ENCODE measurements at regions not wholly inside any gene's neighbourhood (a gene's known extent, or its start where the extent isn't known, plus 50 kb on each side); places are given as distances from the start of the nearest gene placed in this dataset.

DNA sequence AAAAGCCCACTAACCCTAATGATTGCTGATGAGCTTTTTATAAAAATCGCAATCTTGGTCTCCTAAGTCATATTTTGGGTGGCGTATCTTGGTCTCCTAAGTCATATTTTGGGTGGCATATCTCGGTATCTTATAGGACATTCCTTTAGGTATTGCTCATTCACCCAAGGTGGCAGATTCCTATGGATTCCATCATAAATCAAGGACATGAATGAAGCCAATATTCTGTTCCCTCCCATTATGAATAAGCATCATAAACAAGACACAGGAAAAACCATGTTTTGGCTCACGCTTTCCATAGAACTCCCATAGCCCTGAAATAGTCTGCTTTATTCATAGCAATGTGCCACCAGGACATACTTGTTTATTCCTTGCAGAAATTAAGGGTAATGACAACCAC, 95.0 kb upstream of the CD99 start:
- no peak for FAIRE-seq
- POLR2A ChIA-PET (ENCODE audit: partially characterized antibody) = no interaction called here

More for the DNA sequence above, 95.0 kb upstream of the CD99 start:
- CTCF ChIA-PET (ENCODE audit: partially characterized antibody) = no interaction called here
- WGBS, 2 experiments (ENCODE audit: extremely low coverage in 1 of 2, insufficient coverage in 1 of 2, insufficient read length in 1 of 2, insufficient replicate concordance in 2 of 2, low coverage in 1 of 2, low lambda C conversion rate in 2 of 2, missing lambda C conversion rate in 1 of 2) = 90% methylated on average over 4 of the region's 4 CpGs; no CpG with 5 or more reads in 1 of the 2 experiments
- Histone ChIP-seq H3K27me3 (replicated peaks in 1 of 4; ENCODE audit: control insufficient read depth in 3 of 4, extremely low read depth in 1 of 4, insufficient read depth in 3 of 4, low read length in 3 of 4) (no peaks in the 10 kb centered on the region), H3K23me2 (ENCODE audit: low read depth, low read length) (no peaks in the 10 kb centered on the region), H3K14ac (ENCODE audit: insufficient read length) (no peak overlapping the region), H3K18ac (ENCODE audit: extremely low read depth, low read length) (no peak overlapping the region), H2AFZ (ENCODE audit: low read length) (no peak overlapping the region), H3K36me3 (ENCODE audit: control insufficient read depth in 2 of 4, insufficient read depth in 4 of 4, low read length in 3 of 4) (no peaks in the 10 kb centered on the region), H2BK20ac (ENCODE audit: low read length) (no peak overlapping the region), H3K9me3 (ENCODE audit: insufficient read depth in 2 of 2, low read depth in 1 of 2, low read length in 1 of 2) (no peaks in the 10 kb centered on the region), H3K4me2 (ENCODE audit: insufficient read depth in 1 of 2, low read depth in 2 of 2, low read length in 2 of 2) (no peak overlapping the region), H2BK12ac (ENCODE audit: low read depth, low read length) (no peak overlapping the region), H2BK15ac (ENCODE audit: low read length) (no peak overlapping the region), H2AK5ac (ENCODE audit: low read depth, low read length) (no peak overlapping the region), H4K91ac (replicated peaks; ENCODE audit: insufficient read length, low read length) (no peak overlapping the region), H3K56ac (replicated peaks; ENCODE audit: insufficient read length, low read depth, low read length) (no peak overlapping the region), H4K20me1 (replicated peaks in 1 of 2; ENCODE audit: control insufficient read depth in 1 of 2, insufficient read depth in 2 of 2, low read length in 2 of 2) (no peaks in the 10 kb centered on the region), H3K4ac (replicated peaks; ENCODE audit: insufficient read length, low read depth, low read length) (no peak overlapping the region), H2BK120ac (replicated peaks; ENCODE audit: low read depth, low read length) (no peak overlapping the region), H3K4me3 (ENCODE audit: extremely low read depth in 1 of 4, insufficient read depth in 2 of 4, low read depth in 3 of 4, low read length in 4 of 4) (no peak overlapping the region), H4K5ac (ENCODE audit: insufficient read length, low read depth, low read length) (no peak overlapping the region), H3K79me2 (ENCODE audit: control insufficient read depth in 1 of 2, insufficient read depth in 2 of 2, low read length in 2 of 2) (no peaks in the 10 kb centered on the region), H3K9ac (replicated peaks in 1 of 4; ENCODE audit: extremely low read depth in 1 of 4, low read depth in 3 of 4, low read length in 3 of 4) (no peak overlapping the region), H3K27ac (ENCODE audit: low read depth, low read length) (no peak overlapping the region), H3K79me1 (ENCODE audit: low read depth, low read length) (no peaks in the 10 kb centered on the region), H4K8ac (ENCODE audit: extremely low read depth, insufficient read depth, low read length) (no peak overlapping the region), H3K23ac (ENCODE audit: insufficient read length) (no peak overlapping the region), H3K4me1 (replicated peaks in 1 of 4; ENCODE audit: control insufficient read depth in 3 of 4, insufficient read depth in 4 of 4, low read length in 3 of 4) (peaks cover 0 to 5% (median 2%) of the 10 kb centered on the region in 4 experiments; a peak in 3 of 7 replicates), H2BK5ac (ENCODE audit: low read depth, low read length) (no peak overlapping the region)
- TF ChIP-seq KDM4A (IDR thresholded peaks at IDR 0.05; ENCODE audit: low read depth, low read length, severe bottlenecking) (no peak), BACH1 (IDR thresholded peaks at IDR 0.05; ENCODE audit: low read length) (no peak), TAF7 (optimal IDR thresholded peaks at IDR 0.05; ENCODE audit: borderline replicate concordance, low read depth, low read length) (no peak), TEAD4 (IDR thresholded peaks at IDR 0.05; ENCODE audit: low read depth, low read length) (no peak), CTBP2 (IDR thresholded peaks at IDR 0.05; ENCODE audit: borderline replicate concordance, insufficient read depth, insufficient read length, low read length) (no peak), ATF3 (IDR thresholded peaks at IDR 0.05; ENCODE audit: insufficient read depth, low read depth, low read length) (no peak)
- no peak for DNase-seq (ENCODE audit: low read depth in 1 of 2, low spot score in 2 of 2)
